RWPE2 (cell line): ENCODE measurements at regions not wholly inside any gene's neighbourhood (a gene's known extent, or its start where the extent isn't known, plus 50 kb on each side); places are given as distances from the start of the nearest gene placed in this dataset.

Experiments used
- ATAC-seq: fragments of 200-7000 bp; cut with Tn5 transposase; 3 replicates; pipeline ENCODE4 v1.9.1; 2021; ENCODE audit warnings: low read depth
- DNase-seq: peaks from one replicate; pipeline ENCODE4 v3.0.0-alpha.2; 2020; ENCODE audit warnings: low spot score
- H3K27ac ChIP-seq: fragments of 450-650 bp; 2 replicates; pipeline ENCODE4 v1.5.1; 2017; ENCODE audit warnings: mild to moderate bottlenecking; ENCODE audit not compliant: poor library complexity, severe bottlenecking
- H3K27me3 ChIP-seq: fragments of 250-450 bp; sonication (Bioruptor Pico); 2 replicates; pipeline ENCODE4 v1.5.1; 2021; ENCODE audit warnings: mild to moderate bottlenecking, moderate library complexity; ENCODE audit not compliant: insufficient read depth, poor library complexity, severe bottlenecking
- H3K36me3 ChIP-seq: fragments of 250-450 bp; sonication (Bioruptor Pico); 2 replicates; pipeline ENCODE4 v1.5.1; 2020; ENCODE audit warnings: low read depth, mild to moderate bottlenecking, moderate library complexity
- H3K4me1 ChIP-seq: fragments of 250-450 bp; sonication (Bioruptor Pico); 2 replicates; pipeline ENCODE4 v1.5.1; 2021; ENCODE audit warnings: mild to moderate bottlenecking, moderate library complexity; ENCODE audit not compliant: insufficient read depth, poor library complexity, severe bottlenecking
- H3K4me3 ChIP-seq: fragments of 250-450 bp; sonication (Bioruptor Pico); 2 replicates; pipeline ENCODE4 v1.5.1; 2021; ENCODE audit warnings: mild to moderate bottlenecking, moderate library complexity; ENCODE audit not compliant: severe bottlenecking
- H3K9me3 ChIP-seq: fragments of 250-450 bp; sonication (Bioruptor Pico); 2 replicates; pipeline ENCODE4 v1.5.1; 2021; ENCODE audit warnings: mild to moderate bottlenecking, moderate library complexity; ENCODE audit not compliant: severe bottlenecking
- TF ChIP-seq, protein P1 (sequence below): fragments of 450-650 bp; IDR thresholded peaks from one replicate; pipeline ENCODE4 v1.5.1; 2017; ENCODE audit warnings: mild to moderate bottlenecking, moderate library complexity; ENCODE audit not compliant: poor library complexity, severe bottlenecking

- ATAC-seq (no peak), DNase-seq (no peak)
- H3K36me3 ChIP-seq, result no peaks in the 10 kb centered on the region
- no peak overlapping the region for H3K27ac ChIP-seq
- H3K9me3 ChIP-seq, result no peaks in the 10 kb centered on the region
- H3K4me1 ChIP-seq, result no peaks in the 10 kb centered on the region
- H3K4me3 ChIP-seq, result no peak overlapping the region
- TF ChIP-seq, protein P1, sequence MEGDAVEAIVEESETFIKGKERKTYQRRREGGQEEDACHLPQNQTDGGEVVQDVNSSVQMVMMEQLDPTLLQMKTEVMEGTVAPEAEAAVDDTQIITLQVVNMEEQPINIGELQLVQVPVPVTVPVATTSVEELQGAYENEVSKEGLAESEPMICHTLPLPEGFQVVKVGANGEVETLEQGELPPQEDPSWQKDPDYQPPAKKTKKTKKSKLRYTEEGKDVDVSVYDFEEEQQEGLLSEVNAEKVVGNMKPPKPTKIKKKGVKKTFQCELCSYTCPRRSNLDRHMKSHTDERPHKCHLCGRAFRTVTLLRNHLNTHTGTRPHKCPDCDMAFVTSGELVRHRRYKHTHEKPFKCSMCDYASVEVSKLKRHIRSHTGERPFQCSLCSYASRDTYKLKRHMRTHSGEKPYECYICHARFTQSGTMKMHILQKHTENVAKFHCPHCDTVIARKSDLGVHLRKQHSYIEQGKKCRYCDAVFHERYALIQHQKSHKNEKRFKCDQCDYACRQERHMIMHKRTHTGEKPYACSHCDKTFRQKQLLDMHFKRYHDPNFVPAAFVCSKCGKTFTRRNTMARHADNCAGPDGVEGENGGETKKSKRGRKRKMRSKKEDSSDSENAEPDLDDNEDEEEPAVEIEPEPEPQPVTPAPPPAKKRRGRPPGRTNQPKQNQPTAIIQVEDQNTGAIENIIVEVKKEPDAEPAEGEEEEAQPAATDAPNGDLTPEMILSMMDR, result no peak
- no peaks in the 10 kb centered on the region for H3K27me3 ChIP-seq
These were observed 159.6 kb downstream of the HS3ST2 start for GRCh38 chr16:22973522-22973921.

DNA sequence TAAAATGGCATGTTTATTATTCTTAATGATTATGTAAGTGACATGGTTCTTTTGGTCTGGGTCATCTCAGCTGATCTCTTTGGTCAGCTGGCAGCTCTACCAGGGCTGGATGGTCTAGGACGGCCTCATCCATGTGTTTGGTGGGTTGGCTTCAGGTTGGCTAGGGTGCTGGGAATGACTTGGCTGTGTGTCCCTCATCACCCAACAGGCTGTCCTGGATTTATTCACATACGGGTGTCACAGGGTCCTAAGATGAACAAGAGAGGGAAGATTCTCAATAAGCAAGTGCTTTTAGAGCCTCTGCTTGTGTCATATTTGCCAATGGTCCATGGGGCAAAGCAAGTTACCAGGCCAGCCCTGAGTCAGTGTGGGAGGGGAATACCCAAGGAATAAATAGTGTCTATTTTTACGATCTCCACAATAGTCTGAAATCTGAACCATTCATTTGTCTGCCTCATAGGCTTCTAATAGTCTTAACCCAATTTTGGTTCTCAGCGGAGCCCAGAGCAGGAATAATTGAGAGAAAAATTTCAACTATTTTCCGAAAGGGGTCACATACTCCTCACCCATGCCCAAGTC lies 157.5 kb downstream of the HS3ST2 start:
- no peak for ATAC-seq
- DNase-seq, result no peak
- TF ChIP-seq, protein P1, result no peak
- Histone ChIP-seq H3K27ac (no peak overlapping the region), H3K4me3 (no peak overlapping the region), H3K9me3 (no peaks in the 10 kb centered on the region), H3K27me3 (no peaks in the 10 kb centered on the region), H3K4me1 (no peaks in the 10 kb centered on the region), H3K36me3 (no peaks in the 10 kb centered on the region)

- Histone ChIP-seq H3K9me3 (no peaks in the 10 kb centered on the region), H3K27ac (no peak overlapping the region)
- ATAC-seq, result no peak
These were observed 156.4 kb downstream of the HS3ST2 start for GRCh38 chr16:22970209-22970865.

GRCh38 chr16:22969567-22969966 lies 155.6 kb downstream of the HS3ST2 start:
- Histone ChIP-seq H3K36me3 (no peaks in the 10 kb centered on the region), H3K4me1 (no peaks in the 10 kb centered on the region), H3K27ac (no peak overlapping the region), H3K9me3 (no peaks in the 10 kb centered on the region), H3K4me3 (no peak overlapping the region), H3K27me3 (no peaks in the 10 kb centered on the region)
- DNase-seq (no peak), ATAC-seq (peak; percentile 38; the same call in 1 of the 3 replicates)
- TF ChIP-seq, protein P1, result peak; percentile 20

More at GRCh38 chr16:22970209-22970865, 156.4 kb downstream of the HS3ST2 start:
- TF ChIP-seq, protein P1, result no peak
- Histone ChIP-seq H3K27me3 (no peaks in the 10 kb centered on the region), H3K4me1 (no peaks in the 10 kb centered on the region), H3K4me3 (no peak overlapping the region), H3K36me3 (no peaks in the 10 kb centered on the region)
- DNase-seq, result no peak

GRCh38 chr16:22968931-22969330 lies 155.0 kb downstream of the HS3ST2 start:
- ATAC-seq, result no peak
- Histone ChIP-seq H3K36me3 (no peaks in the 10 kb centered on the region), H3K27ac (no peak overlapping the region), H3K4me1 (no peaks in the 10 kb centered on the region), H3K27me3 (no peaks in the 10 kb centered on the region), H3K9me3 (no peaks in the 10 kb centered on the region), H3K4me3 (no peak overlapping the region)
- TF ChIP-seq, protein P1, result no peak
- no peak for DNase-seq
